Esophagus squamous epithelium (tissue), 5 donors: ENCODE measurements at regions not wholly inside any gene's neighbourhood (a gene's known extent, or its start where the extent isn't known, plus 50 kb on each side); places are given as distances from the start of the nearest gene placed in this dataset.

Source experiments
- DNase-seq: peaks from one replicate; lab custom pipeline; 2025; lab: John Stamatoyannopoulos, UW
- H3K27ac ChIP-seq, 4 donors: fragments of 200-600 bp; sonication (generic); one replicate each; pipeline ENCODE4 v1.5.1; 2016 to 2019; ENCODE audit warnings: mild to moderate bottlenecking in 1 of 4
- H3K27me3 ChIP-seq, 4 donors: fragments of 200-600 bp; sonication (generic); 1 replicate in 3 of 4; 2 replicates in 1 of 4; pipeline versions ENCODE4 v1.5.1 to v1.6.0; 2017 to 2021; ENCODE audit warnings: antibody characterized with exemption in 1 of 4
- H3K36me3 ChIP-seq, 3 donors: fragments of 200-600 bp; sonication (generic); one replicate each; pipeline ENCODE4 v1.5.1; 2016 to 2019
- H3K4me1 ChIP-seq, 3 donors: fragments of 200-600 bp; sonication (generic); one replicate each; pipeline ENCODE4 v1.5.1; 2017 to 2019
- H3K4me3 ChIP-seq, 4 donors: fragments of 200-600 bp; sonication (generic); 1 replicate in 3 of 4; 2 replicates in 1 of 4; pipeline ENCODE4 v1.5.1; 2016 to 2019; ENCODE audit warnings: mild to moderate bottlenecking in 2 of 4, moderate library complexity in 1 of 4
- H3K9me3 ChIP-seq, 3 donors: fragments of 200-600 bp; sonication (generic); one replicate each; pipeline ENCODE4 v1.5.1; 2016 to 2019
- CTCF ChIP-seq, 6 experiments: fragments of 450-650 bp in 4 of 6; fragments of 200-600 bp in 2 of 6; sonication (generic) in 2 of 6; IDR thresholded peaks; one replicate each; pipeline ENCODE4 v1.5.1; 2016 to 2019; ENCODE audit warnings: antibody characterized with exemption in 6 of 6, mild to moderate bottlenecking in 4 of 6, moderate library complexity in 4 of 6
- POLR2A ChIP-seq, 4 donors: fragments of 450-650 bp; IDR thresholded peaks; one replicate each; pipeline ENCODE4 v1.6.1; 2017; ENCODE audit warnings: antibody characterized with exemption in 4 of 4, mild to moderate bottlenecking in 4 of 4, moderate library complexity in 3 of 4
- WGBS, 2 donors: methylation state at CpG; one replicate each; pipeline ENCODE4 v1.1.5; 2018; 5-methylcytosine and 5-hydroxymethylcytosine counted together
- intact Hi-C: fragments of 100-400 bp; cut with DNase I; formaldehyde crosslinking; loops from one replicate; pipeline ENCODE4 v1.15.0; 2022
- donor health status: DM: yes; HTN: yes; CAD: no.

- WGBS, 2 donors: 31 to 32% methylated on average over 3 of the region's 3 CpGs
- TF ChIP-seq POLR2A (IDR thresholded peaks at IDR 0.05) (no peak), CTCF (IDR thresholded peaks at IDR 0.05) (no peak)
- intact Hi-C loops: no loop called here
Observed at GRCh38 chr3:181565416-181565815, 146.3 kb upstream of the SOX2 start.

GRCh38 chr3:181564222-181564621 lies 147.5 kb upstream of the SOX2 start:
- H3K27ac ChIP-seq: no peak overlapping the region
- H3K9me3 ChIP-seq: no peaks in the 10 kb centered on the region
- TF ChIP-seq CTCF (IDR thresholded peaks at IDR 0.05): no peak
- TF ChIP-seq POLR2A (IDR thresholded peaks at IDR 0.05): no peak
- H3K4me3 ChIP-seq: no peak overlapping the region
- intact Hi-C loops: no loop called here
- H3K4me1 ChIP-seq: no peaks in the 10 kb centered on the region
- no peaks in the 10 kb centered on the region for H3K27me3 ChIP-seq
- no peaks in the 10 kb centered on the region for H3K36me3 ChIP-seq
- no peak for DNase-seq
- WGBS, 2 donors: 57 to 62% methylated on average over 1 of the region's 1 CpG

More at GRCh38 chr3:181565416-181565815, 146.3 kb upstream of the SOX2 start:
- Histone ChIP-seq H3K27ac (no peak overlapping the region), H3K36me3 (no peaks in the 10 kb centered on the region), H3K9me3 (no peaks in the 10 kb centered on the region), H3K4me3 (no peak overlapping the region), H3K4me1 (no peaks in the 10 kb centered on the region), H3K27me3 (no peaks in the 10 kb centered on the region)
- no peak for DNase-seq

- Histone ChIP-seq H3K27me3 (no peaks in the 10 kb centered on the region), H3K4me3 (no peak overlapping the region), H3K36me3 (no peaks in the 10 kb centered on the region), H3K9me3 (no peaks in the 10 kb centered on the region), H3K27ac (no peak overlapping the region), H3K4me1 (no peaks in the 10 kb centered on the region)
- intact Hi-C loops: no loop called here
- TF ChIP-seq POLR2A (IDR thresholded peaks at IDR 0.05) (no peak), CTCF (IDR thresholded peaks at IDR 0.05) (no peak)
- no peak for DNase-seq
- 58 to 61% methylated on average over 12 of the region's 12 CpGs for WGBS, 2 donors
Observed at GRCh38 chr3:181561139-181562031, 150.3 kb upstream of the SOX2 start.

- DNase-seq: no peak
- Histone ChIP-seq H3K27me3 (no peaks in the 10 kb centered on the region), H3K4me3 (no peak overlapping the region), H3K36me3 (no peaks in the 10 kb centered on the region), H3K9me3 (no peaks in the 10 kb centered on the region), H3K27ac (no peak overlapping the region), H3K4me1 (no peaks in the 10 kb centered on the region)
- TF ChIP-seq POLR2A (IDR thresholded peaks at IDR 0.05) (no peak), CTCF (IDR thresholded peaks at IDR 0.05) (no peak)
- WGBS, 2 donors: 47 to 51% methylated on average over 2 of the region's 2 CpGs
- intact Hi-C loops: no loop called here
Observed at GRCh38 chr3:181558870-181559269, 152.9 kb upstream of the SOX2 start.

GRCh38 chr3:181555681-181556080 lies 156.0 kb upstream of the SOX2 start:
- Histone ChIP-seq H3K27ac (no peak overlapping the region), H3K27me3 (no peaks in the 10 kb centered on the region), H3K36me3 (no peaks in the 10 kb centered on the region), H3K9me3 (no peaks in the 10 kb centered on the region), H3K4me3 (no peak overlapping the region), H3K4me1 (no peaks in the 10 kb centered on the region)
- 70 to 71% methylated on average over 3 of the region's 3 CpGs for WGBS, 2 donors
- TF ChIP-seq POLR2A (IDR thresholded peaks at IDR 0.05) (no peak), CTCF (IDR thresholded peaks at IDR 0.05) (no peak)
- intact Hi-C loops: no loop called here
- DNase-seq: no peak
